Astrocyte of the cerebellum (primary cell): ENCODE measurements at regions not wholly inside any gene's neighbourhood (a gene's known extent, or its start where the extent isn't known, plus 50 kb on each side); places are given as distances from the start of the nearest gene placed in this dataset.

Source experiments
- DNase-seq: peaks from one replicate; pipeline ENCODE4 v3.0.0-alpha.2; 2011; ENCODE audit warnings: low read depth
- H3K4me3 ChIP-seq: 2 replicates; pipeline ENCODE4 v1.5.1; 2011; ENCODE audit warnings: mild to moderate bottlenecking, low read depth, low read length, moderate library complexity
- CTCF ChIP-seq: IDR thresholded peaks from 2 replicates; pipeline ENCODE4 v1.5.1; 2012; ENCODE audit warnings: low read length, low read depth, moderate library complexity, mild to moderate bottlenecking; ENCODE audit errors: missing control alignments
- in situ Hi-C: cut with HindIII; loops from 2 replicates; pipeline ENCODE4 v1.10.0; 2017; ENCODE audit warnings: low sequenced_read_pairs

GRCh38 chr7:17207220-17207619 is 91.2 kb upstream of the AHR start:
- in situ Hi-C loops: no loop called here
- no peak for DNase-seq
- H3K4me3 ChIP-seq: no peak overlapping the region
- TF ChIP-seq CTCF: no peak

- no peak overlapping the region for H3K4me3 ChIP-seq
- no peak for DNase-seq
- TF ChIP-seq CTCF: no peak
- in situ Hi-C loops: no loop called here
Measured at GRCh38 chr7:17209101-17209500, 89.4 kb upstream of the AHR start.

- no peak for DNase-seq
- TF ChIP-seq CTCF: no peak
- no peak overlapping the region for H3K4me3 ChIP-seq
- in situ Hi-C loops: no loop called here
Measured at GRCh38 chr7:17211307-17211836, 87.1 kb upstream of the AHR start.

- TF ChIP-seq CTCF: no peak
- no peak overlapping the region for H3K4me3 ChIP-seq
- DNase-seq: no peak
- in situ Hi-C loops: no loop called here
Measured at GRCh38 chr7:17212188-17212587, 86.3 kb upstream of the AHR start.

- no peak for TF ChIP-seq CTCF
- DNase-seq: no peak
- H3K4me3 ChIP-seq: no peak overlapping the region
- in situ Hi-C loops: no loop called here
Measured at GRCh38 chr7:17227766-17228490, 70.5 kb upstream of the AHR start.

- in situ Hi-C loops: no loop called here
- H3K4me3 ChIP-seq: no peak overlapping the region
- DNase-seq: no peak
- no peak for TF ChIP-seq CTCF
Measured at GRCh38 chr7:17229228-17229627, 69.2 kb upstream of the AHR start.
